IMR-90 (cell line): ENCODE measurements at regions not wholly inside any gene's neighbourhood (a gene's known extent, or its start where the extent isn't known, plus 50 kb on each side); places are given as distances from the start of the nearest gene placed in this dataset.

Source experiments
- ATAC-seq: fragments of 200-7000 bp; cut with Tn5 transposase; 2 replicates; pipeline ENCODE4 v1.9.1; 2020; ENCODE audit warnings: low read depth, mild to moderate bottlenecking, moderate library complexity
- BruUV-seq: library from RNA; stranded (reverse); fragments of 400-500 nt; replicated peaks from 2 replicates; lab custom pipeline; 2021; lab: Mats Ljungman, UMichigan
- CTCF ChIA-PET: fragments of 300-600 bp; formaldehyde crosslinking; extraction: SDS; loops from one replicate; lab custom pipeline; 2021; ENCODE audit warnings: antibody characterized with exemption; lab: Yijun Ruan, JAX
- POLR2A ChIA-PET: fragments of 300-600 bp; sonication (Branson Sonifier 250); formaldehyde crosslinking; loops from one replicate; lab custom pipeline; 2022; ENCODE audit warnings: antibody characterized with exemption; ENCODE audit not compliant: unreplicated experiment; lab: Charles Lee
- DNase-seq: peaks from one replicate; pipeline ENCODE4 v3.0.0; 2013
- H2AFZ ChIP-seq: replicated peaks from 2 replicates; pipeline ENCODE3; 2013; ENCODE audit warnings: low read length, mild to moderate bottlenecking; ENCODE audit not compliant: poor library complexity
- H2AK5ac ChIP-seq: 2 replicates; pipeline ENCODE4 v1.6.1; 2013; ENCODE audit warnings: low read depth, low read length, inconsistent platforms
- H2AK9ac ChIP-seq: replicated peaks from 2 replicates; pipeline ENCODE3; 2013; ENCODE audit warnings: mild to moderate bottlenecking, low read depth, low read length, moderate library complexity; ENCODE audit not compliant: poor library complexity
- H2BK120ac ChIP-seq: 2 replicates; pipeline ENCODE4 v1.6.1; 2013; ENCODE audit warnings: low read depth, low read length, inconsistent platforms
- H2BK15ac ChIP-seq: 3 replicates; pipeline ENCODE4 v1.6.1; 2013; ENCODE audit warnings: low read depth, low read length, inconsistent platforms
- H2BK20ac ChIP-seq: 2 replicates; pipeline ENCODE4 v1.6.1; 2013; ENCODE audit warnings: low read depth, mild to moderate bottlenecking, inconsistent platforms, low read length, moderate library complexity
- H2BK5ac ChIP-seq: 2 replicates; pipeline ENCODE4 v1.6.1; 2013; ENCODE audit warnings: mild to moderate bottlenecking, low read depth, low read length, inconsistent platforms; ENCODE audit not compliant: poor library complexity, severe bottlenecking
- H3K14ac ChIP-seq: replicated peaks from 2 replicates; pipeline ENCODE4 v1.6.1; 2013; ENCODE audit warnings: low read depth, low read length, inconsistent platforms
- H3K18ac ChIP-seq: 2 replicates; pipeline ENCODE4 v1.6.1; 2013; ENCODE audit warnings: low read depth, low read length, control low read depth
- H3K23ac ChIP-seq: 2 replicates; pipeline ENCODE4 v1.6.1; 2013; ENCODE audit warnings: low read depth, low read length, inconsistent platforms
- H3K27ac ChIP-seq: 2 replicates; pipeline ENCODE4 v1.5.1; 2013; ENCODE audit warnings: mild to moderate bottlenecking, control low read depth, low read length; ENCODE audit not compliant: insufficient read depth
- H3K27me3 ChIP-seq: 2 replicates; pipeline ENCODE4 v1.6.1; 2013; ENCODE audit warnings: low read length; ENCODE audit not compliant: control insufficient read depth, insufficient read depth
- H3K36me3 ChIP-seq: 2 replicates; pipeline ENCODE4 v1.6.1; 2013; ENCODE audit warnings: low read length, mixed read lengths; ENCODE audit not compliant: control insufficient read depth, insufficient read depth
- H3K4ac ChIP-seq: 2 replicates; pipeline ENCODE4 v1.6.1; 2013; ENCODE audit warnings: low read depth, low read length, inconsistent platforms
- H3K4me1 ChIP-seq: 2 replicates; pipeline ENCODE4 v1.6.1; 2013; ENCODE audit warnings: low read length, mixed read lengths; ENCODE audit not compliant: control insufficient read depth, insufficient read depth
- H3K4me2 ChIP-seq: 2 replicates; pipeline ENCODE4 v1.6.1; 2013; ENCODE audit warnings: low read depth, mild to moderate bottlenecking, control low read depth, low read length, moderate library complexity
- H3K4me3 ChIP-seq: 2 replicates; pipeline ENCODE4 v1.5.1; 2013; ENCODE audit warnings: low read depth, mild to moderate bottlenecking, control low read depth, low read length, moderate library complexity; ENCODE audit not compliant: insufficient read depth
- H3K56ac ChIP-seq: 2 replicates; pipeline ENCODE4 v1.6.1; 2013; ENCODE audit warnings: low read length, inconsistent platforms; ENCODE audit not compliant: insufficient read depth; ENCODE audit errors: extremely low read depth
- H3K79me1 ChIP-seq, 2 experiments: 2 replicates each; pipeline ENCODE4 v1.6.1; 2013; ENCODE audit warnings: low read length in 2 of 2, inconsistent platforms in 1 of 2, low read depth in 1 of 2
- H3K9ac ChIP-seq: 2 replicates; pipeline ENCODE4 v1.6.1; 2013; ENCODE audit warnings: low read depth, low read length, control low read depth
- H3K9me1 ChIP-seq: 2 replicates; pipeline ENCODE4 v1.6.1; 2013; ENCODE audit warnings: low read length, inconsistent platforms; ENCODE audit not compliant: insufficient read depth
- H3K9me3 ChIP-seq: 2 replicates; pipeline ENCODE4 v1.6.1; 2013; ENCODE audit warnings: low read length; ENCODE audit not compliant: control insufficient read depth, insufficient read depth
- H4K20me1 ChIP-seq: 2 replicates; pipeline ENCODE4 v1.6.1; 2013; ENCODE audit warnings: low read length, inconsistent platforms; ENCODE audit not compliant: insufficient read depth
- H4K5ac ChIP-seq: 2 replicates; pipeline ENCODE4 v1.6.1; 2013; ENCODE audit warnings: mild to moderate bottlenecking, low read depth, low read length, control low read depth
- H4K8ac ChIP-seq, 2 experiments: 2 replicates each; pipeline ENCODE4 v1.6.1; 2013; ENCODE audit warnings: low read depth in 2 of 2, low read length in 2 of 2, control low read depth in 1 of 2, inconsistent platforms in 1 of 2
- H4K91ac ChIP-seq: 2 replicates; pipeline ENCODE4 v1.6.1; 2013; ENCODE audit warnings: low read depth, low read length, inconsistent platforms; ENCODE audit not compliant: insufficient read depth
- BHLHE40 ChIP-seq: fragments of 150-350 bp; IDR thresholded peaks from 2 replicates; pipeline ENCODE4 v1.6.1; 2016; ENCODE audit warnings: mild to moderate bottlenecking, low read depth, low read length
- CEBPB ChIP-seq: IDR thresholded peaks from 2 replicates; pipeline ENCODE4 v1.6.1; 2012; ENCODE audit warnings: low read depth, low read length, improper control_type of control experiment
- CHD1 ChIP-seq: IDR thresholded peaks from 2 replicates; pipeline ENCODE4 v1.6.1; 2012; ENCODE audit warnings: low read depth, low read length, improper control_type of control experiment
- CTCF ChIP-seq: conservative IDR thresholded peaks from 2 replicates; pipeline ENCODE4 v1.5.1; 2012; ENCODE audit warnings: mild to moderate bottlenecking, low read depth, low read length, improper control_type of control experiment
- ELK1 ChIP-seq: fragments of 150-350 bp; IDR thresholded peaks from 2 replicates; pipeline ENCODE4 v1.6.1; 2016; ENCODE audit warnings: low read depth, mild to moderate bottlenecking, low read length, moderate library complexity, borderline replicate concordance
- FOS ChIP-seq: fragments of 150-350 bp; IDR thresholded peaks from 2 replicates; pipeline ENCODE4 v1.6.1; 2016; ENCODE audit warnings: low read depth, low read length
- MAFK ChIP-seq: IDR thresholded peaks from 2 replicates; pipeline ENCODE4 v1.6.1; 2012; ENCODE audit warnings: low read depth, low read length, improper control_type of control experiment
- MXI1 ChIP-seq: IDR thresholded peaks from 2 replicates; pipeline ENCODE4 v1.6.1; 2012; ENCODE audit warnings: low read depth, mild to moderate bottlenecking, low read length, moderate library complexity, borderline replicate concordance
- NFE2L2 ChIP-seq: fragments of 150-350 bp; IDR thresholded peaks from 2 replicates; pipeline ENCODE4 v1.6.1; 2016; ENCODE audit warnings: low read depth, mild to moderate bottlenecking, low read length
- POLR2A ChIP-seq: IDR thresholded peaks from 2 replicates; pipeline ENCODE4 v1.6.1; 2012; ENCODE audit warnings: mild to moderate bottlenecking, low read depth, low read length
- RAD21 ChIP-seq: IDR thresholded peaks from 2 replicates; pipeline ENCODE4 v1.6.1; 2012; ENCODE audit warnings: low read length, improper control_type of control experiment
- RCOR1 ChIP-seq: IDR thresholded peaks from 2 replicates; pipeline ENCODE4 v1.6.1; 2012; ENCODE audit warnings: mild to moderate bottlenecking, low read length, improper control_type of control experiment; ENCODE audit not compliant: insufficient replicate concordance
- RFX5 ChIP-seq: IDR thresholded peaks from 2 replicates; pipeline ENCODE4 v1.8.0; 2012; ENCODE audit warnings: low read depth, mild to moderate bottlenecking, low read length, moderate library complexity
- SMC3 ChIP-seq: fragments of 150-350 bp; IDR thresholded peaks from 2 replicates; pipeline ENCODE4 v1.6.1; 2016; ENCODE audit warnings: low read depth, mild to moderate bottlenecking, antibody characterized with exemption, low read length, moderate library complexity
- USF2 ChIP-seq: fragments of 150-350 bp; IDR thresholded peaks from 2 replicates; pipeline ENCODE4 v1.6.1; 2017; ENCODE audit warnings: mild to moderate bottlenecking, antibody characterized with exemption, low read length, low read depth
- WGBS, 2 experiments: methylation state at CpG; one replicate each; pipeline versions ENCODE4 v1.1.5 to v1.1.7; 2013; ENCODE audit warnings: missing lambda C conversion rate in 2 of 2; ENCODE audit not compliant: insufficient read length in 1 of 2; ENCODE audit errors: extremely low coverage in 2 of 2; 5-methylcytosine and 5-hydroxymethylcytosine counted together
- dilution Hi-C: fragments of 300-500 bp; cut with HindIII; formaldehyde crosslinking; loops from one replicate; pipeline ENCODE4 v1.14.3; 2018; ENCODE audit warnings: low sequenced_read_pairs; ENCODE audit not compliant: unreplicated experiment
- in situ Hi-C: fragments of 300-500 bp; cut with MboI; formaldehyde crosslinking; loops from 3 replicates; pipeline ENCODE4 v1.14.3; 2019; ENCODE audit warnings: low sequenced_read_pairs, inconsistent platforms, mixed read lengths
- intact Hi-C: fragments of 100-400 bp; cut with micrococcal nuclease; formaldehyde crosslinking; loops from 2 replicates; pipeline ENCODE4 v1.10.0; 2022

- Histone ChIP-seq H3K27ac (no peak overlapping the region), H3K14ac (no peak overlapping the region), H2AFZ (no peak overlapping the region), H2BK120ac (no peak overlapping the region), H3K9me1 (no peaks in the 10 kb centered on the region), H4K91ac (no peak overlapping the region), H3K56ac (no peak overlapping the region), H4K20me1 (no peaks in the 10 kb centered on the region), H2BK5ac (no peak overlapping the region), H3K27me3 (no peaks in the 10 kb centered on the region), H3K79me1 (no peaks in the 10 kb centered on the region), H3K9ac (no peak overlapping the region), H3K4ac (no peak overlapping the region), H3K4me3 (no peak overlapping the region), H2BK15ac (no peak overlapping the region), H3K23ac (no peak overlapping the region), H2BK20ac (no peak overlapping the region), H2AK9ac (no peak overlapping the region), H4K8ac (no peak overlapping the region), H2AK5ac (no peak overlapping the region), H3K4me1 (no peaks in the 10 kb centered on the region), H3K18ac (no peak overlapping the region), H3K36me3 (no peaks in the 10 kb centered on the region), H3K4me2 (no peak overlapping the region), H4K5ac (no peak overlapping the region), H3K9me3 (peaks cover 4% of the 10 kb centered on the region)
- ATAC-seq (no peak), DNase-seq (no peak)
- ChIA-PET POLR2A (no interaction called here), CTCF (no interaction called here)
- in situ Hi-C loops (no loop called here), intact Hi-C loops (no loop called here), dilution Hi-C loops (no loop called here)
- no peak for TF ChIP-seq ELK1
- no peak for TF ChIP-seq RAD21
- no peak for TF ChIP-seq POLR2A
- TF ChIP-seq CTCF: no peak
- no peak for TF ChIP-seq NFE2L2
- TF ChIP-seq CHD1: no peak
- no peak for TF ChIP-seq SMC3
- TF ChIP-seq BHLHE40: no peak
- no peak for TF ChIP-seq FOS
- TF ChIP-seq MXI1: no peak
- no peak for TF ChIP-seq RFX5
- TF ChIP-seq USF2: no peak
- TF ChIP-seq MAFK: no peak
- no peak for TF ChIP-seq RCOR1
- no peak for TF ChIP-seq CEBPB
- BruUV-seq: no TSS peak
- WGBS, 2 experiments: 19% methylated on average over 3 of the region's 3 CpGs; no CpG with 5 or more reads in 1 of the 2 experiments
Measured at GRCh38 chr6:88263591-88263990, 97.4 kb upstream of the CNR1 start.
